ENCODE measurements at regions not wholly inside any gene's neighbourhood (a gene's known extent, or its start where the extent isn't known, plus 50 kb on each side); places are given as distances from the start of the nearest gene placed in this dataset.
"Not testable (repeated sequence)": the region's sequence is repeated elsewhere in the genome, so short reads cannot be mapped to it uniquely, and the experiment has no call there.

DNA sequence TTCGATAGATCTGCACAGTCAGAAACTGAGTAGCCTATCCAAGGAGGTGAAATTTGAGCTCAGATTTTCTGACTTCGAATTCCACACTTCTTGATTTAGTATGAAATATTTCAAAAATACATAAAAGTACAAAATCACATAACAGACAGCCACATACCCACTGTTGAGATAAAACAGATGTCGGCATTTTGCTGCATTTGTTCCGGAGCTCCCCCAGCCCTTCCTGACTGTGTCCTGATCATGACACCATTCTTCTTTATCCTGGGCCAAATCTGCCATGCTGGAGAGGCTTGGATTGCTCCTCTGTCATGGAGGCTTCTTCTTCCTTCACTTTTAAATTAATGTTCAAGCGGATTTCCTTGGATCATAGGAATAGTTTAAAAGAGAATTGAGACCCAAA is 124.2 kb upstream of the RBPJ start:
- no peak overlapping the region for H3K4me3 ChIP-seq (ENCODE audit: low read length)
- H3K4me1 ChIP-seq (ENCODE audit: insufficient read depth, low read length) = peaks cover 25% of the 10 kb centered on the region
- no peak for ATAC-seq
- no peak overlapping the region for H2AFZ ChIP-seq (ENCODE audit: low read length)
- no TSS peak for BruUV-seq (replicated peaks)
- intact Hi-C loops (cut with micrococcal nuclease) = loop anchor here (2.0 to 5.0 kb wide), 2 partner anchors 14 to 69 kb away; no protein-coding TSS in a partner anchor
- H3K27ac ChIP-seq (ENCODE audit: low read length) = no peak overlapping the region
- H3K9ac ChIP-seq (ENCODE audit: low read length) = no peak overlapping the region
- peak overlapping the region; percentile 28; the same call in 1 of the 2 replicates for H3K4me2 ChIP-seq (ENCODE audit: low read length)
- H4K20me1 ChIP-seq (ENCODE audit: low read length) = no peaks in the 10 kb centered on the region
- no peak for DNase-seq
- H3K36me3 ChIP-seq (ENCODE audit: low read depth, low read length) = no peaks in the 10 kb centered on the region
- no peaks in the 10 kb centered on the region for H3K79me2 ChIP-seq (ENCODE audit: low read length)
- TF ChIP-seq EZH2 (IDR thresholded peaks at IDR 0.05; ENCODE audit: low read length, unreplicated experiment) = no peak
- no peak for TF ChIP-seq EZH2phosphoT487 (IDR thresholded peaks at IDR 0.05; ENCODE audit: borderline replicate concordance, low read length)
- TF ChIP-seq CTCF (conservative IDR thresholded peaks at IDR 0.05; ENCODE audit: low read depth, low read length) = no peak
- H3K9me2 ChIP-seq (replicated peaks; ENCODE audit: low read length) = no peaks in the 10 kb centered on the region
- H3K9me3 ChIP-seq (ENCODE audit: low read length) = no peaks in the 10 kb centered on the region
- H3K27me3 ChIP-seq (ENCODE audit: low read length) = no peaks in the 10 kb centered on the region
- POLR2A ChIA-PET (ENCODE audit: unreplicated experiment) = no interaction called here
- CTCF ChIA-PET = interaction anchor here (0.6 kb wide), 2 partner anchors 69 to 129 kb away, joined by 3 read pairs; no protein-coding TSS in a partner anchor
- H3F3A ChIP-seq (ENCODE audit: low read length, unreplicated experiment) = no peaks in the 10 kb centered on the region

- Histone ChIP-seq H3K4me3 (ENCODE audit: low read length) (no peak overlapping the region), H3K9me2 (replicated peaks; ENCODE audit: low read length) (no peaks in the 10 kb centered on the region), H3K79me2 (ENCODE audit: low read length) (no peaks in the 10 kb centered on the region), H3K36me3 (ENCODE audit: low read depth, low read length) (no peaks in the 10 kb centered on the region), H3K27me3 (ENCODE audit: low read length) (no peaks in the 10 kb centered on the region), H3K9me3 (ENCODE audit: low read length) (no peaks in the 10 kb centered on the region), H3K4me2 (ENCODE audit: low read length) (peak overlapping the region; percentile 28; the same call in 1 of the 2 replicates), H3K9ac (ENCODE audit: low read length) (no peak overlapping the region), H2AFZ (ENCODE audit: low read length) (no peak overlapping the region), H3K4me1 (ENCODE audit: insufficient read depth, low read length) (peaks cover 25% of the 10 kb centered on the region), H3F3A (ENCODE audit: low read length, unreplicated experiment) (no peaks in the 10 kb centered on the region), H4K20me1 (ENCODE audit: low read length) (no peaks in the 10 kb centered on the region), H3K27ac (ENCODE audit: low read length) (peak overlapping the region; percentile 34)
- ATAC-seq (peak; percentile 94), DNase-seq (peak; percentile 96)
- TSS peak; percentile 83 for BruUV-seq (replicated peaks)
- ChIA-PET POLR2A (ENCODE audit: unreplicated experiment) (interaction anchor here (0.5 to 0.9 kb wide), 3 partner anchors 13 to 122 kb away, joined by 3 read pairs; no protein-coding TSS in a partner anchor), CTCF (interaction anchor here (0.6 to 0.7 kb wide), 5 partner anchors 69 to 133 kb away, joined by 3 to 6 read pairs (median 3); no protein-coding TSS in a partner anchor)
- intact Hi-C loops (cut with micrococcal nuclease) = loop anchor here (1.0 to 5.0 kb wide), 6 partner anchors 9 to 122 kb away; no protein-coding TSS in a partner anchor
- TF ChIP-seq EZH2phosphoT487 (IDR thresholded peaks at IDR 0.05; ENCODE audit: borderline replicate concordance, low read length) (peak; percentile 79; the same call in 1 of the 2 replicates), CTCF (conservative IDR thresholded peaks at IDR 0.05; ENCODE audit: low read depth, low read length) (no peak)
These were observed 123.6 kb upstream of the RBPJ start for GRCh38 chr4:26197018-26197779.

DNA sequence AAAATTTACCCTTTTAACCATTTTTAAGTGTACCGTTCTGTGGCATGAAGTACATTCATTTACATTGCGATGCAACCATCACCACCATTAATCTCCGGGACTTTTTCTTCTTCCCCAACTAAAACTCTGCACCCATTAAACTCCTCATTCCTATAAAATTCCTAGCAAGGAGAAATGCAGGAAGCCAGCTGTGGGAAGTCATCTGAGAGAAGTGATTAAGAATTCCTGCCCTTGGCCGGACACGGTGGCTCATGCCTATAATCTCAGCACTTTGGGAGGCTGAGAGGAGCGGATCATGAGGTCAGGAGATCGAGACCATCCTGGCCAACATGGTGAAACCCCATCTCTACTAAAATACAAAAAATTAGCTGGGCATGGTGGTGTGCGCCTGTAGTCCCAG is 121.9 kb upstream of the RBPJ start:
- H2AFZ ChIP-seq (ENCODE audit: low read length); H3K4me2 ChIP-seq (ENCODE audit: low read length); H3K36me3 ChIP-seq (ENCODE audit: low read depth, low read length); H3F3A ChIP-seq (ENCODE audit: low read length, unreplicated experiment); ATAC-seq; H3K9me2 ChIP-seq (replicated peaks; ENCODE audit: low read length); H3K27me3 ChIP-seq (ENCODE audit: low read length); H3K79me2 ChIP-seq (ENCODE audit: low read length); H4K20me1 ChIP-seq (ENCODE audit: low read length); POLR2A ChIA-PET (ENCODE audit: unreplicated experiment); BruUV-seq (replicated peaks); H3K9ac ChIP-seq (ENCODE audit: low read length); H3K9me3 ChIP-seq (ENCODE audit: low read length); CTCF ChIA-PET; H3K4me3 ChIP-seq (ENCODE audit: low read length); H3K27ac ChIP-seq (ENCODE audit: low read length): not testable (repeated sequence)
- DNase-seq = peak; percentile 14
- intact Hi-C loops (cut with micrococcal nuclease) = loop anchor here (5.0 kb wide), 1 partner anchor 72 kb away; no protein-coding TSS in a partner anchor
- H3K4me1 ChIP-seq (ENCODE audit: insufficient read depth, low read length) = peaks cover 25% of the 10 kb centered on the region

Measured in PC-3 (cell line).